ENCODE measurements at regions not wholly inside any gene's neighbourhood (a gene's known extent, or its start where the extent isn't known, plus 50 kb on each side); places are given as distances from the start of the nearest gene placed in this dataset.

- no peak for TF ChIP-seq ZNF26 (tag by site-specific recombination; IDR thresholded peaks at IDR 0.05)
- no peak for TF ChIP-seq ZNF121 (tag by site-specific recombination; IDR thresholded peaks at IDR 0.05)
Observed at GRCh38 chr4:74588350-74588749, 143.4 kb downstream of the AREG start (continued).

DNA sequence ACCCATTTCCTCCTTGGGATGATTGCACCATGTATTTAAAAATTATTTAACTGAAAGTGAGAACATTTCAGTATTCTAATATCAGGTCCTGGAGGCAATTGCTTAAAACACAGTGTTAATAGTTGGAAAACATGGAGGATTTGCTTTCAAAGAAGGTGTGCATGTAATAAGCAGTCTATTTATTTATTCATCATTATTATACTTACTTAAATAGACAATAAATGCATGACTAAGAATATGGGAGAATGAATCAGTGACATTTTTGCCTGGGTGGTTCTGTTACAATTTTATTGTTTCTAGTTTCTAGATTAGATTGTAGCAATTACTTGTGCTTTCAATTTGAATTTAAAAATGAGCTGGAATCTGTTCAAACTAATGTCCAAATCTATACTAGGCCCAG, 145.5 kb downstream of the AREG start:
- Histone ChIP-seq H3K4me3 (ENCODE audit: low read depth, low read length) (no peak overlapping the region), H3K27ac (ENCODE audit: extremely low read depth, low read depth, low read length) (no peak overlapping the region), H3K9me3 (ENCODE audit: control insufficient read depth, insufficient read depth, low read depth, low read length) (no peaks in the 10 kb centered on the region), H3K36me3 (ENCODE audit: control insufficient read depth in 2 of 2, insufficient read depth in 1 of 2, low read length in 2 of 2) (no peaks in the 10 kb centered on the region), H3K4me1 (ENCODE audit: control insufficient read depth, insufficient read depth, low read length) (no peaks in the 10 kb centered on the region)
- ChIA-PET POLR2A (no interaction called here), CTCF (no interaction called here)
- no peak for TF ChIP-seq MYNN (tag by site-specific recombination; IDR thresholded peaks at IDR 0.05; ENCODE audit: borderline replicate concordance)
- no peak for TF ChIP-seq ZNF138 (tag by site-specific recombination; IDR thresholded peaks at IDR 0.05; ENCODE audit: borderline replicate concordance)
- no peak for TF ChIP-seq ZNF114 (tag by site-specific recombination; IDR thresholded peaks at IDR 0.05)
- TF ChIP-seq, protein P1, sequence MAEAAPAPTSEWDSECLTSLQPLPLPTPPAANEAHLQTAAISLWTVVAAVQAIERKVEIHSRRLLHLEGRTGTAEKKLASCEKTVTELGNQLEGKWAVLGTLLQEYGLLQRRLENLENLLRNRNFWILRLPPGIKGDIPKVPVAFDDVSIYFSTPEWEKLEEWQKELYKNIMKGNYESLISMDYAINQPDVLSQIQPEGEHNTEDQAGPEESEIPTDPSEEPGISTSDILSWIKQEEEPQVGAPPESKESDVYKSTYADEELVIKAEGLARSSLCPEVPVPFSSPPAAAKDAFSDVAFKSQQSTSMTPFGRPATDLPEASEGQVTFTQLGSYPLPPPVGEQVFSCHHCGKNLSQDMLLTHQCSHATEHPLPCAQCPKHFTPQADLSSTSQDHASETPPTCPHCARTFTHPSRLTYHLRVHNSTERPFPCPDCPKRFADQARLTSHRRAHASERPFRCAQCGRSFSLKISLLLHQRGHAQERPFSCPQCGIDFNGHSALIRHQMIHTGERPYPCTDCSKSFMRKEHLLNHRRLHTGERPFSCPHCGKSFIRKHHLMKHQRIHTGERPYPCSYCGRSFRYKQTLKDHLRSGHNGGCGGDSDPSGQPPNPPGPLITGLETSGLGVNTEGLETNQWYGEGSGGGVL (tag by site-specific recombination; IDR thresholded peaks at IDR 0.05): no peak
- no peak for TF ChIP-seq KLF17 (tag by site-specific recombination; IDR thresholded peaks at IDR 0.05)
- no peak for TF ChIP-seq ZNF248 (tag by site-specific recombination; IDR thresholded peaks at IDR 0.05)
- TF ChIP-seq ZSCAN4 (tag by site-specific recombination; IDR thresholded peaks at IDR 0.05): no peak
- no peak for TF ChIP-seq ZNF112 (tag by site-specific recombination; IDR thresholded peaks at IDR 0.05)

DNA sequence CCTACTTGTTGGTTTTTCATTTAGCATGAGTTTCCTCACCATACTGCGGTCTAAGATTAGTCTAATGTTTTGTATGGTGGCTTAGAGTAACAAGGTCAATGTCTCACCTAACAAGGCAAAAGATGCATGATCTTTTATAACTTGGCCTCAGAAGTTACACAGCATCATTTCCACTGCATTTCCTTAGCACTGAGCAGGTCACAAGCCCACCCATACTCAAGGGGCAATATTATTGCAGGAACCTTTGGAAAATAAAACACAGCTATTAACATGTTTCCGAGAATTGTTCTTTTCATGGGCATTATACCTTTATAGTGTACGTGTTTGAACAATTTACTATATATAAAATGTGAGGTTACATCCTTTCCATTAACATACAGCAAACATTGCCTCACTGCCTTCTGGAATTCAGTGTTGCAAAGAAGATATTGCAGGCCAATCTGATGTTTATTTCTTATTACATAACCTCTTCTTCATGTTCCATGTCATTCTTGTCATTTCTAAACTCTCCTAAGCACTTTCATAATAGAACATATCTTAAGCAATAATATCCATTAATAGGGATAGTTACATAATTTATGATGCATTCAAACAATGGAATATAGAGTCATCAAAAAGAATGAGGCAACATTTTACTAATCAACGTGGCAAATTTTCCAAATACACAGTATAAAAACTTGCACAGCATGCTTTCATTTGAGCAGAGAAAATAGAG, 153.8 kb downstream of the AREG start:
- no peaks in the 10 kb centered on the region for H3K36me3 ChIP-seq (ENCODE audit: control insufficient read depth in 2 of 2, insufficient read depth in 1 of 2, low read length in 2 of 2)
- ChIA-PET CTCF (no interaction called here), POLR2A (no interaction called here)
- H3K27ac ChIP-seq (ENCODE audit: extremely low read depth, low read depth, low read length): no peak overlapping the region
- no peak overlapping the region for H3K4me3 ChIP-seq (ENCODE audit: low read depth, low read length)
- no peaks in the 10 kb centered on the region for H3K4me1 ChIP-seq (ENCODE audit: control insufficient read depth, insufficient read depth, low read length)
- no peaks in the 10 kb centered on the region for H3K9me3 ChIP-seq (ENCODE audit: control insufficient read depth, insufficient read depth, low read depth, low read length)
- TF ChIP-seq, protein P2, sequence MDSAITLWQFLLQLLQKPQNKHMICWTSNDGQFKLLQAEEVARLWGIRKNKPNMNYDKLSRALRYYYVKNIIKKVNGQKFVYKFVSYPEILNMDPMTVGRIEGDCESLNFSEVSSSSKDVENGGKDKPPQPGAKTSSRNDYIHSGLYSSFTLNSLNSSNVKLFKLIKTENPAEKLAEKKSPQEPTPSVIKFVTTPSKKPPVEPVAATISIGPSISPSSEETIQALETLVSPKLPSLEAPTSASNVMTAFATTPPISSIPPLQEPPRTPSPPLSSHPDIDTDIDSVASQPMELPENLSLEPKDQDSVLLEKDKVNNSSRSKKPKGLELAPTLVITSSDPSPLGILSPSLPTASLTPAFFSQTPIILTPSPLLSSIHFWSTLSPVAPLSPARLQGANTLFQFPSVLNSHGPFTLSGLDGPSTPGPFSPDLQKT (IDR thresholded peaks at IDR 0.05; ENCODE audit: borderline replicate concordance, low read depth, low read length): no peak
- no peak for TF ChIP-seq ZNF404 (tag by site-specific recombination; IDR thresholded peaks at IDR 0.05)
- TF ChIP-seq, protein P3, sequence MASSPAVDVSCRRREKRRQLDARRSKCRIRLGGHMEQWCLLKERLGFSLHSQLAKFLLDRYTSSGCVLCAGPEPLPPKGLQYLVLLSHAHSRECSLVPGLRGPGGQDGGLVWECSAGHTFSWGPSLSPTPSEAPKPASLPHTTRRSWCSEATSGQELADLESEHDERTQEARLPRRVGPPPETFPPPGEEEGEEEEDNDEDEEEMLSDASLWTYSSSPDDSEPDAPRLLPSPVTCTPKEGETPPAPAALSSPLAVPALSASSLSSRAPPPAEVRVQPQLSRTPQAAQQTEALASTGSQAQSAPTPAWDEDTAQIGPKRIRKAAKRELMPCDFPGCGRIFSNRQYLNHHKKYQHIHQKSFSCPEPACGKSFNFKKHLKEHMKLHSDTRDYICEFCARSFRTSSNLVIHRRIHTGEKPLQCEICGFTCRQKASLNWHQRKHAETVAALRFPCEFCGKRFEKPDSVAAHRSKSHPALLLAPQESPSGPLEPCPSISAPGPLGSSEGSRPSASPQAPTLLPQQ (tag by site-specific recombination; IDR thresholded peaks at IDR 0.05): no peak
- no peak for TF ChIP-seq ZNF423 (tag by site-specific recombination; IDR thresholded peaks at IDR 0.05)
- no peak for TF ChIP-seq TRIM28 (IDR thresholded peaks at IDR 0.05; ENCODE audit: borderline replicate concordance, low read length)
- TF ChIP-seq ZNF629 (tag by site-specific recombination; IDR thresholded peaks at IDR 0.05): no peak
- TF ChIP-seq ZNF596 (tag by site-specific recombination; IDR thresholded peaks at IDR 0.05): no peak
- no peak for TF ChIP-seq ZBTB48 (tag by site-specific recombination; IDR thresholded peaks at IDR 0.05)
- TF ChIP-seq RBAK (tag by site-specific recombination; IDR thresholded peaks at IDR 0.05): no peak
- TF ChIP-seq, protein P4, sequence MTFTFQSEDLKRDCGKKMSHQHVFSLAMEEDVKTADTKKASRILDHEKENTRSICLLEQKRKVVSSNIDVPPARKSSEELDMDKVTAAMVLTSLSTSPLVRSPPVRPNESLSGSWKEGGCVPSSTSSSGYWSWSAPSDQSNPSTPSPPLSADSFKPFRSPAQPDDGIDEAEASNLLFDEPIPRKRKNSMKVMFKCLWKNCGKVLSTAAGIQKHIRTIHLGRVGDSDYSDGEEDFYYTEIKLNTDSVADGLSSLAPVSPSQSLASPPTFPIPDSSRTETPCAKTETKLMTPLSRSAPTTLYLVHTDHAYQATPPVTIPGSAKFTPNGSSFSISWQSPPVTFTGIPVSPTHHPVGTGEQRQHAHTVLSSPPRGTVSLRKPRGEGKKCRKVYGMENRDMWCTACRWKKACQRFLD (tag by site-specific recombination; IDR thresholded peaks at IDR 0.05): no peak
- no peak for TF ChIP-seq ZNF211 (tag by site-specific recombination; IDR thresholded peaks at IDR 0.05; ENCODE audit: low read depth)
